NT2/D1 (cell line): ENCODE measurements at regions not wholly inside any gene's neighbourhood (a gene's known extent, or its start where the extent isn't known, plus 50 kb on each side); places are given as distances from the start of the nearest gene placed in this dataset.

Source experiments
- YY1 ChIP-seq: IDR thresholded peaks from 2 replicates; pipeline ENCODE4 v1.6.1; 2011; ENCODE audit not compliant: insufficient read length, insufficient read depth
- ZNF274 ChIP-seq: IDR thresholded peaks from 2 replicates; pipeline ENCODE4 v1.6.1; 2011; ENCODE audit warnings: mild to moderate bottlenecking, low read depth, low read length

GRCh38 chr4:135371137-135371536 is 1169.5 kb upstream of the PABPC4L start:
- no peak for TF ChIP-seq YY1
- TF ChIP-seq ZNF274: no peak
